B cell (primary cell): ENCODE measurements at regions not wholly inside any gene's neighbourhood (a gene's known extent, or its start where the extent isn't known, plus 50 kb on each side); places are given as distances from the start of the nearest gene placed in this dataset.

Experiments used
- CTCF ChIP-seq: fragments of 200-600 bp; IDR thresholded peaks from one replicate; pipeline ENCODE4 v1.8.0; 2022; ENCODE audit warnings: antibody characterized with exemption, mild to moderate bottlenecking
- EZH2 ChIP-seq: IDR thresholded peaks from 2 replicates; pipeline ENCODE4 v1.6.1; 2012; ENCODE audit warnings: borderline replicate concordance, low read depth, mild to moderate bottlenecking, moderate library complexity, low read length; ENCODE audit not compliant: insufficient read depth, poor library complexity, severe bottlenecking

- TF ChIP-seq EZH2, result no peak
- TF ChIP-seq CTCF, result no peak
These were observed 219.0 kb upstream of the NRIP1 start for GRCh38 chr21:15283789-15284188.
